GM21825 (cell line): ENCODE measurements at regions not wholly inside any gene's neighbourhood (a gene's known extent, or its start where the extent isn't known, plus 50 kb on each side); places are given as distances from the start of the nearest gene placed in this dataset.
"Not testable (repeated sequence)": the region's sequence is repeated elsewhere in the genome, so short reads cannot be mapped to it uniquely, and the experiment has no call there.

Experiments used
- ATAC-seq: cut with Tn5 transposase; IDR thresholded peaks from one replicate; pipeline ENCODE4 v1.9.1; 2021; ENCODE audit warnings: mild to moderate bottlenecking, moderate library complexity; ENCODE audit not compliant: unreplicated experiment

DNA sequence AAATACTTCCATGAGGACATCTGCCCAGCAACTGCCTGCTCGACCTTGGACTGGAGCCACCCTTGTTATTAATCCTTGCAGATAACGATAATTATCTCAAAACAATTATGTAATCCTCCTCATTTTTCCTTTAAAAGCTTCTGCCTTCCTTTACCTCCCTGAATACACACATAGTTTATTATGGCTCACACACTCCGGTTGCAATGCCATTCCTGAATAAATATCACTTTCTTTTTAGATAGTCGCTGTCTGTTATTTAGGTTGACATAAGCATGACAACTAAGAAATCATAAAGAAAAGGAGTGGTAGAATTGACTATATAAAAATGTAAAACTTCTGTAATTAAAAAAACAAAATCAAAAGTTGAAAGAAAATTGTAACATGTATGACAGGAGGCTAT is 64.8 kb downstream of the B4GALT7 start:
- ATAC-seq = not testable (repeated sequence)

- not testable (repeated sequence) for ATAC-seq
These were observed 65.2 kb downstream of the B4GALT7 start for GRCh38 chr5:177665172-177665571.

DNA sequence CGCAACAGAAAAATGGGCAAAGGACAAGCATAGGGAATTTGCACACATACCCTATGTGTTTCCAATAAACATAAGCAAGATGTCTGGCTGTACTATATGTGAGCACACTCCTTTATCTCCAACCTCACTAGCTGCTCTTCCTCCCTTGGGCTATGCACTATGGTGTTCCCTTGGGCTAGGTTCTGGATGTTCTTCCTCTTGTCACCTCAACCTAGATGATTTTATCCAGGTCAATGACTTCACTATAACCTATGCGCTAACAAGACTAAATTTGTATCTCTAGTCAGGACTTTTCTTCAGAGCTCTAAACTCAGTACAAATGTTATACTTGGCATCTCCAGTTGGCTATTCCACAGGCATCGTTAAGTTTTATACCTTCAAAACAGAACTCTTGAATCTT is 66.0 kb downstream of the B4GALT7 start:
- not testable (repeated sequence) for ATAC-seq

GRCh38 chr5:177671035-177671754 is 71.3 kb downstream of the B4GALT7 start:
- peak; percentile 29 for ATAC-seq

- ATAC-seq = peak; percentile 58
These were observed 72.1 kb downstream of the B4GALT7 start for GRCh38 chr5:177671755-177672690.
